Fibroblast of lung (primary cell): ENCODE measurements at regions not wholly inside any gene's neighbourhood (a gene's known extent, or its start where the extent isn't known, plus 50 kb on each side); places are given as distances from the start of the nearest gene placed in this dataset.
A peak's percentile ranks its signal among the peaks of the same experiment; 100 is the strongest.

Experiments used
- CTCF ChIP-seq, 2 donors: IDR thresholded peaks in 1 of 2; conservative IDR thresholded peaks in 1 of 2; 1 replicate in 1 of 2; 2 replicates in 1 of 2; pipeline ENCODE4 v1.5.1; 2011 to 2012; ENCODE audit warnings: low read length in 2 of 2, control low read depth in 1 of 2, inconsistent platforms in 1 of 2, low read depth in 1 of 2, mild to moderate bottlenecking in 1 of 2
- EZH2 ChIP-seq: IDR thresholded peaks from 2 replicates; pipeline ENCODE4 v1.5.1; 2012; ENCODE audit warnings: low read length, control low read depth, mild to moderate bottlenecking; ENCODE audit errors: missing control alignments

- TF ChIP-seq CTCF (conservative IDR thresholded peaks at IDR 0.05 in 1 of 2, IDR thresholded peaks at IDR 0.05 in 1 of 2; ENCODE audit: low read depth in 1 of 2, low read length in 2 of 2) (peak; percentile 44 to 53), EZH2 (no peak)
Measured at GRCh38 chr14:85195872-85196477, 334.0 kb upstream of the FLRT2 start.
